RWPE1 (cell line): ENCODE measurements at regions not wholly inside any gene's neighbourhood (a gene's known extent, or its start where the extent isn't known, plus 50 kb on each side); places are given as distances from the start of the nearest gene placed in this dataset.

Experiments
- CTCF ChIA-PET: fragments of 350-600 bp; sonication (Branson Sonifier 250); formaldehyde crosslinking; extraction: SDS; loops from one replicate; lab custom pipeline; 2021; lab: Yijun Ruan, JAX
- POLR2A ChIA-PET: fragments of 400-600 bp; formaldehyde crosslinking; extraction: SDS; loops from one replicate; lab custom pipeline; 2020; ENCODE audit warnings: antibody characterized with exemption; ENCODE audit not compliant: low non-redundant PET; lab: Yijun Ruan, JAX
- DNase-seq: peaks from one replicate; pipeline ENCODE4 v3.0.0; 2012; ENCODE audit warnings: low spot score
- H3K27ac ChIP-seq: fragments of 450-650 bp; 2 replicates; pipeline ENCODE4 v1.5.1; 2017
- CTCF ChIP-seq: fragments of 450-650 bp; conservative IDR thresholded peaks from 2 replicates; pipeline ENCODE4 v1.5.1; 2017; ENCODE audit warnings: low read depth, mild to moderate bottlenecking

- no peak for TF ChIP-seq CTCF
- no peak overlapping the region for H3K27ac ChIP-seq
- no peak for DNase-seq
- CTCF ChIA-PET = no interaction called here
- POLR2A ChIA-PET = no interaction called here
Measured at GRCh38 chr6:141335477-141336273, 797.0 kb upstream of the GJE1 start.

- CTCF ChIA-PET = interaction anchor here (0.7 kb wide), 1 partner anchor 42 kb away, joined by 3 read pairs; no protein-coding TSS in a partner anchor
- DNase-seq = no peak
- no peak overlapping the region for H3K27ac ChIP-seq
- TF ChIP-seq CTCF = no peak
- POLR2A ChIA-PET = no interaction called here
Measured at GRCh38 chr6:141326925-141327324, 805.8 kb upstream of the GJE1 start.

GRCh38 chr6:141326426-141326825 is 806.3 kb upstream of the GJE1 start:
- peak; percentile 87 for DNase-seq
- no peak for TF ChIP-seq CTCF
- CTCF ChIA-PET = interaction anchor here (0.7 kb wide), 1 partner anchor 41 kb away, joined by 3 read pairs; no protein-coding TSS in a partner anchor
- POLR2A ChIA-PET = no interaction called here
- no peak overlapping the region for H3K27ac ChIP-seq

- POLR2A ChIA-PET = no interaction called here
- no peak for TF ChIP-seq CTCF
- CTCF ChIA-PET = no interaction called here
- DNase-seq = no peak
- no peak overlapping the region for H3K27ac ChIP-seq
Measured at GRCh38 chr6:141321493-141322347, 811.0 kb upstream of the GJE1 start.

- TF ChIP-seq CTCF = no peak
- CTCF ChIA-PET = no interaction called here
- POLR2A ChIA-PET = no interaction called here
- DNase-seq = no peak
- H3K27ac ChIP-seq = no peak overlapping the region
Measured at GRCh38 chr6:141316236-141316635, 816.5 kb upstream of the GJE1 start.

GRCh38 chr6:141313986-141314385 is 818.7 kb upstream of the GJE1 start:
- H3K27ac ChIP-seq = no peak overlapping the region
- CTCF ChIA-PET = no interaction called here
- no peak for TF ChIP-seq CTCF
- no peak for DNase-seq
- POLR2A ChIA-PET = no interaction called here
